ENCODE measurements at regions not wholly inside any gene's neighbourhood (a gene's known extent, or its start where the extent isn't known, plus 50 kb on each side); places are given as distances from the start of the nearest gene placed in this dataset.

DNA sequence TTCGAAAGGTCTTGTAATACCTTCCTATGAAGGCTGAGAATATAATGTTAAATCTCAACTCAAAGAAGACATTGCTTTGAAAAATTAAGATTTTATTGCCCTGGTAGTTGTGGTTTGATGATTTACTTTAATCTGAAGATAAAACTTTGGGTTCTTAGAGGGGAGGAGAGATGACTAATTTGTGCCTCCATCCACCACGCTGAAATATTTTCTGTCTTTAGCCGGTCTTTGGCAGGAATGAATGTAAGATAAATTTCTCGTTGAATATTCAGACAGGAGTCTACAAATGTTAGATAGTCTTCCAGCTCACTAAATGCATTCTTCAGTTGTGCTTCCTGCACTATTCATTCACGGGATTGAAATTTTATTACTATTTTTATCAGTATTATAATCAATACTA, 844.3 kb upstream of the NR2F2 start:
- Histone ChIP-seq H3K27me3 (ENCODE audit: control insufficient read depth, insufficient read depth, low read length) (no peaks in the 10 kb centered on the region), H3K4me3 (ENCODE audit: low read depth, low read length) (no peak overlapping the region), H3K36me3 (ENCODE audit: control insufficient read depth, insufficient read depth, low read length) (no peaks in the 10 kb centered on the region)
- no peak for DNase-seq (ENCODE audit: low read depth)
- TF ChIP-seq, protein P1, sequence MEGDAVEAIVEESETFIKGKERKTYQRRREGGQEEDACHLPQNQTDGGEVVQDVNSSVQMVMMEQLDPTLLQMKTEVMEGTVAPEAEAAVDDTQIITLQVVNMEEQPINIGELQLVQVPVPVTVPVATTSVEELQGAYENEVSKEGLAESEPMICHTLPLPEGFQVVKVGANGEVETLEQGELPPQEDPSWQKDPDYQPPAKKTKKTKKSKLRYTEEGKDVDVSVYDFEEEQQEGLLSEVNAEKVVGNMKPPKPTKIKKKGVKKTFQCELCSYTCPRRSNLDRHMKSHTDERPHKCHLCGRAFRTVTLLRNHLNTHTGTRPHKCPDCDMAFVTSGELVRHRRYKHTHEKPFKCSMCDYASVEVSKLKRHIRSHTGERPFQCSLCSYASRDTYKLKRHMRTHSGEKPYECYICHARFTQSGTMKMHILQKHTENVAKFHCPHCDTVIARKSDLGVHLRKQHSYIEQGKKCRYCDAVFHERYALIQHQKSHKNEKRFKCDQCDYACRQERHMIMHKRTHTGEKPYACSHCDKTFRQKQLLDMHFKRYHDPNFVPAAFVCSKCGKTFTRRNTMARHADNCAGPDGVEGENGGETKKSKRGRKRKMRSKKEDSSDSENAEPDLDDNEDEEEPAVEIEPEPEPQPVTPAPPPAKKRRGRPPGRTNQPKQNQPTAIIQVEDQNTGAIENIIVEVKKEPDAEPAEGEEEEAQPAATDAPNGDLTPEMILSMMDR (IDR thresholded peaks at IDR 0.05; ENCODE audit: insufficient read depth, low read length, severe bottlenecking) = no peak
- no peak for FAIRE-seq

DNA sequence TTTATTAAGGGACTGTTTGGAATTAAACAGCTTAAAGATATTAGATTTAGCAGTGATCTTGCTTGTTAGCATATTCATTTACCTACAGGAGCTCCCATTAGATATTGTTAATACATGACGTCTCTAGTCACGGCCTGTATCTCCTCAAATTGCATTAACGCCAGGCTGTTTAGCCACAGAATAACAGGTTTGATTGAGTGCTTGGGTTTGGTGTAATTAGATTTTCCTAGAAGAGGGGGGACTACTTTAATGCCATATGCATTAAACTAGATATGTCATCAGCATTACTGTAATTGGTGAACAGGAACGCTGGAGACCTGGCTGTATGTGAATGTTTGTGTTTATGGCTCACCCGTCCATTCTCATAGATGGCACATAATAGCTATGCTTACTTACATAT, 841.4 kb upstream of the NR2F2 start:
- H3K27me3 ChIP-seq (ENCODE audit: control insufficient read depth, insufficient read depth, low read length) = no peaks in the 10 kb centered on the region
- FAIRE-seq = no peak

DNA sequence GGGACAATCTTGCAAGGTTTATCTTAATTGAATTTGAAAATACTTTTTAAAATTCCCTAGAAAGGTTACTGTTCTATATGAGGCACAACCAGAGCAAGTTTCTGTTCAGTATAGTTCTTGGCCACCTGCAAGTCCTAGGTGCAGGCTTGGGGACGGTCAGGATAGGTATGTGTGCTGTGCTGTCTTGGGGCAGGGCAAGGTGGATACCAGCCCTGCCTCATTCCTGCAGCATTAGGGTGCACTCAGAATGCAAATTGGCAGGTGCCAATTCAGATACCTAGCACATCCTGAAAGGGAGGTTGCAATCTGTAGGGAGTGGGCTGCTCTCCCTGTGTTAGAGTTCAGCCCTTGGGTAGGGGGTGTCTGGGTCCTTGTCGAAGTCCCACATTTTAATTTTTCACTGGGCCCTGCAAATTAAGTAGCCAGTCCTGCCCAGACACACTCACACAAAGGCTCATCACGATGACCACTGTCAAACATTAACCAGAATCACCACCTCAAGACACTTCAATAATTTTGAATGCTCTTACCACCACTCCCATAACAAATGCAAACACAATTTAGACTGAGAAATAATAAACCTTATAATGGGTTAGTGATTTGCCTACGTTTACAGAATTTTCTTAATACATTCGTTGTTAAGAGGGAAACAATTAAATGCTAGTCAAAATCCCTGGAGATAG, 838.0 kb upstream of the NR2F2 start:
- DNase-seq (ENCODE audit: low read depth) (peak; percentile 3), FAIRE-seq (no peak)
- no peak overlapping the region for H3K4me3 ChIP-seq (ENCODE audit: low read depth, low read length)
- TF ChIP-seq, protein P1 (IDR thresholded peaks at IDR 0.05; ENCODE audit: insufficient read depth, low read length, severe bottlenecking) = no peak
- H3K36me3 ChIP-seq (ENCODE audit: control insufficient read depth, insufficient read depth, low read length) = no peaks in the 10 kb centered on the region
- H3K27me3 ChIP-seq (ENCODE audit: control insufficient read depth, insufficient read depth, low read length) = no peaks in the 10 kb centered on the region

More for the DNA sequence above, 841.4 kb upstream of the NR2F2 start:
- no peak for DNase-seq (ENCODE audit: low read depth)
- H3K4me3 ChIP-seq (ENCODE audit: low read depth, low read length) = no peak overlapping the region
- TF ChIP-seq, protein P1 (IDR thresholded peaks at IDR 0.05; ENCODE audit: insufficient read depth, low read length, severe bottlenecking) = no peak
- no peaks in the 10 kb centered on the region for H3K36me3 ChIP-seq (ENCODE audit: control insufficient read depth, insufficient read depth, low read length)

DNA sequence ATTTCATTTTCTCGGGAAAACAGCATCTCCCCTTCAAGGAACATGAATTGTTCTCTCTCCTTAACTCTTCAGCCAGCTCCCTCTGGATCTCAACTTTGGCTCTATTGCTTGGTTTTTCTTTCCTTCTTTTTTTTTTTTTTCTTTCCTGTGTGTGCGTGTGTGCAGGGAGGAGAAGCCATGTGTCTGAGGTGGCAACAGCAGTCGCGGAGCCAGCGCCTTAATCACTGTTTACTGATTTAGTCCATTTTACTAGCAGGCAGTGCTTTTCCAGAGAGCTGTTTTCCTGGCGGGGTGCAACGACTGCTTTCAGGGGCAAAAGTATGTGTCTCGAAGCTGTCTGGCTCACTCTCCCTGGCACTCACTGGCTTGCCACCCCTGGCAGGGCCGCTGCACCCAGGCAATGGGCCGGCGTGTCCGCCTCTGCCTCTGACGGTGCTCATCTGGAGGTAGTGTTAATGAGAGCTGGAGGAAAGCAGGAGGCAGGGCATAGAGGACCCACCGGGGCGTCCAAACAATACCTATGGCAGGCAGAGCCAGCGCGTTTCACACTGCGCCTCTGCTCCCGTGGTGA, 835.4 kb upstream of the NR2F2 start:
- TF ChIP-seq, protein P1 (IDR thresholded peaks at IDR 0.05; ENCODE audit: insufficient read depth, low read length, severe bottlenecking) = no peak
- Histone ChIP-seq H3K36me3 (ENCODE audit: control insufficient read depth, insufficient read depth, low read length) (no peaks in the 10 kb centered on the region), H3K4me3 (ENCODE audit: low read depth, low read length) (no peak overlapping the region), H3K27me3 (ENCODE audit: control insufficient read depth, insufficient read depth, low read length) (no peaks in the 10 kb centered on the region)
- DNase-seq (ENCODE audit: low read depth) = no peak
- FAIRE-seq = no peak

DNA sequence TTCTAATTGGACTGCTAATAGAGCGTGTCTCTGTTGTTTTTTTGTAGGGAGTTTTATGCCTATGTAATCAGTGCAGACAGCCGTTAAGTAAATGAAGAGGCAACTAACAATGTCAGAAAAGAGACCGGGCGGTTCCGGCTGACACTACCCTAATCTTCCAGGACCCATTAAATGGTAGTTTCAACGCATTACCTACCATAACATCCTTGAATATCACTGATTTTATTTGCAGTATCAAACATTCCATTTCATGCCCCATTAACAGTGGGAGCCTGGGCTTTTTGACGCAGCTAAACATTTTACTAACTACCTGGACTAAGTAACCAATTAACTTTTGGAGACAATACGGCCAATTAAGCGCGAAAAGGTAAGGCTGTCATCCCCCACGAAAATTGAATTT, 832.9 kb upstream of the NR2F2 start:
- TF ChIP-seq, protein P1 (IDR thresholded peaks at IDR 0.05; ENCODE audit: insufficient read depth, low read length, severe bottlenecking) = no peak
- no peak overlapping the region for H3K4me3 ChIP-seq (ENCODE audit: low read depth, low read length)
- H3K36me3 ChIP-seq (ENCODE audit: control insufficient read depth, insufficient read depth, low read length) = no peaks in the 10 kb centered on the region
- no peak for FAIRE-seq
- no peak for DNase-seq (ENCODE audit: low read depth)
- H3K27me3 ChIP-seq (ENCODE audit: control insufficient read depth, insufficient read depth, low read length) = no peaks in the 10 kb centered on the region

DNA sequence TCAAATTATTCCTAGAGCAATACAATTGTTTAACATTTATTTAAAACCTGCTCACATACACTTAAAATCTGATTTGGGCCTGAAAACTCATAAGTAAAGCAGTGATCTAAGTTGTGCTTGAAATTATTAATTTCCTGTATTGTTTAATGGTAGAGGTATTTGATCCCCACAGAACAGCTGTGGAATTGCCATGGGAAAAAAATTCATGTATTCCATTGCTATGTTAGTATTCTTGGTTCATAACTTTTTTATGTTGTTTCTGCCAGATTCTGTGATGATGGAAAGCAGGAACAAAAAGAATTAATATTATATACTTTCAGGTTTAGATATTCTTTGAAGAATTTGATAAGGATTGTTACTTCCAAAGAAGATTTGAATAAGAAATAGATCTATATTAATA, 831.5 kb upstream of the NR2F2 start:
- no peak for FAIRE-seq
- H3K4me3 ChIP-seq (ENCODE audit: low read depth, low read length) = no peak overlapping the region
- H3K36me3 ChIP-seq (ENCODE audit: control insufficient read depth, insufficient read depth, low read length) = no peaks in the 10 kb centered on the region
- TF ChIP-seq, protein P1 (IDR thresholded peaks at IDR 0.05; ENCODE audit: insufficient read depth, low read length, severe bottlenecking) = no peak
- H3K27me3 ChIP-seq (ENCODE audit: control insufficient read depth, insufficient read depth, low read length) = no peaks in the 10 kb centered on the region
- no peak for DNase-seq (ENCODE audit: low read depth)
